HG02885 (cell line): ENCODE measurements at regions not wholly inside any gene's neighbourhood (a gene's known extent, or its start where the extent isn't known, plus 50 kb on each side); places are given as distances from the start of the nearest gene placed in this dataset.

ENCODE experiments used
- ATAC-seq: cut with Tn5 transposase; IDR thresholded peaks from one replicate; pipeline ENCODE4 v1.9.1; 2021; ENCODE audit warnings: mild to moderate bottlenecking; ENCODE audit not compliant: unreplicated experiment, poor library complexity

- ATAC-seq: no peak
Measured at GRCh38 chr10:113399065-113399464, 153.8 kb upstream of the HABP2 start.

DNA sequence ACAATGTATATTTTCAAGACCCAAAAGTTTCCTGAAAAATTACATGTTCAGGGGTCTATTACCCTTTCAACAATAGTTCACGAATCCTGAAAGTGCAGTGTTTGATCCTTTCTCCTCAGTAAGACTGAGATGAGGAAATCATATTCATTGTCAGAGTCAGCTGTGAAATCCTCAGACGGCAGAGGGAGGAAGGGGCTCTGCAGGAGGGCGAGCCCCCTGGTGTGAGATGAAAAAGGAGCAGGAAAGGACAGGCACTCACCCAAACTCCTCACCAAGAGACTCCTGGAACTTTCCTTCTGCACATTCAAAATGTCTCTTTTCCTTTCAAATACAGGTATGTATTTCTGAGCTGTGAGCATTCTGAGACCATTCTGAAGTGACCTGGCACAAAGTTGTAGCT lies 150.3 kb upstream of the HABP2 start:
- no peak for ATAC-seq

DNA sequence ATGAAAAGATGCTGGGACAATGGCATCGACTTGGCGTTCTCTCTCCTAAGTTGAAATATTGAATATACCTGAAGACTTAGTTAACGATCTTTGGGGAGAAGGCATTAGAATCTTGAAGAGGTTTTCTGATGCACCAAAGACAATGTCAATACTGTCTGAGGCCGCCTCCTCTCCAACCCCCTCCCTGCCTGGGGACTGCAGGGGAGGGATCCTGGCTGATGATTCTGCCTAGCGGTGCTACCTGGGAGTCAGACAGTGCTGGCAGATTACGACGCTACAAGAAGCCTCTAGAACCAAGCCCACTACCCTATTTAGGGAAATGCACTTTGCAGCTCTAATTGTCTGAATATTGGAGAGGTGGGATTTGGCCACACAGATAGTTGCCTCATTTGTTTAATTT lies 145.6 kb upstream of the HABP2 start:
- ATAC-seq: no peak

DNA sequence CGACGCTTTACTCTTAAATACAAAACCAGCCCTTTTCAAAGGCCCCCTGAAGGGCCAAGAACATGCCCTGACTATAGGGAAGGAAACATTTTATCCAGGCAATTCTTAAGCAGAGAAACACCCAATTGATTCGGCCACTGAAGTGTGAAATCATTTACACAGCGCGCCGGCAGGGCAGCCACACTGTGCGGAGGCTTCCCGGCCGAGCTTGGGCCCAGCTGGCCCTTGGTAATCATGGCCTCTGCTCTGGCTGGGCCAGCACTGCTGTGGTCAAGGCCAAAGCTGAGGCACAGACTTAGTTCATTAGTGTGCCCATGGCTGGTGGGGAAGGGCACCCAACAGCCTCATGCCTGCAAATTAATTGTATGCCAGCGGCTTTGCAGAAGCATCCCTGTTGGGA lies 143.7 kb upstream of the HABP2 start:
- ATAC-seq: no peak

DNA sequence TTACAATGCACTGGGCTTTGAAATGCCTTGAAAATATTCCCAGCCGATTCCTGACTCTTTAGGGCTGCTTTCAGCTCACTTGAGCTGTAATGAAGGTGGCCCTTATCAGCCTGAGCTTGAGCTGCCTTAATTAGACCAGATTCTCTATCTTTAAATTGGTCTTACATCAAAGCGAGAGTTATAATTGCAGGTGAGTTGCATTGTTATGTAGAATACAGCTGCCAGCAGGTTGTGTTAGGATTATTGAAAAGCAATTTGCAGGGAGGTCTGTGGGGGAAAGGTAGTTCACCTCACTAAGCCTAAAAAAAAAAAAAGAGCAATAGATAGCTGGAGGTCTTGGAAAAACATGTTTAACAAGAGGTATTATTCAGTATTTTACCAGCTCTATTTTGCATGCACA lies 142.2 kb upstream of the HABP2 start:
- no peak for ATAC-seq

GRCh38 chr10:113411456-113411855 lies 141.4 kb upstream of the HABP2 start:
- ATAC-seq: no peak

DNA sequence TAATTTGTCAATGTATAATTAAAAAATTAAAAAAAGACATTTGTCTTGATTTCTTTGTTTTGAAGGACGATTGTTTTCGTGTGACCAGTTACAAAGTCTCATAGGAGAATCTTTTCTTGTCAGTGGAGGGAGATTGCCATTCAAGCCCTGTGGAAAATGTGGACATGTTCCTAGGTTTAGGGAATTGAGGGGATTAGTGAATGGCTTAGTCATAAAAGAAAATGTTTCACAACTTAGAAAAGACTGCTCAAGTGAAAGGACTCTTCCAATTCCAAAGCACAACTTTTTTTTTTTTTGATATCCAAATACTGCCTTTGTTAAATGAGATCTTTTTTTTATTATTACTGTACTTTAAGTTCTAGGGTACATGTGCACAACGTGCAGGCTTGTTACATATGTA lies 140.7 kb upstream of the HABP2 start:
- no peak for ATAC-seq

- ATAC-seq: no peak
Measured at GRCh38 chr10:113414543-113414942, 138.3 kb upstream of the HABP2 start.

GRCh38 chr10:113415246-113415645 lies 137.6 kb upstream of the HABP2 start:
- no peak for ATAC-seq

DNA sequence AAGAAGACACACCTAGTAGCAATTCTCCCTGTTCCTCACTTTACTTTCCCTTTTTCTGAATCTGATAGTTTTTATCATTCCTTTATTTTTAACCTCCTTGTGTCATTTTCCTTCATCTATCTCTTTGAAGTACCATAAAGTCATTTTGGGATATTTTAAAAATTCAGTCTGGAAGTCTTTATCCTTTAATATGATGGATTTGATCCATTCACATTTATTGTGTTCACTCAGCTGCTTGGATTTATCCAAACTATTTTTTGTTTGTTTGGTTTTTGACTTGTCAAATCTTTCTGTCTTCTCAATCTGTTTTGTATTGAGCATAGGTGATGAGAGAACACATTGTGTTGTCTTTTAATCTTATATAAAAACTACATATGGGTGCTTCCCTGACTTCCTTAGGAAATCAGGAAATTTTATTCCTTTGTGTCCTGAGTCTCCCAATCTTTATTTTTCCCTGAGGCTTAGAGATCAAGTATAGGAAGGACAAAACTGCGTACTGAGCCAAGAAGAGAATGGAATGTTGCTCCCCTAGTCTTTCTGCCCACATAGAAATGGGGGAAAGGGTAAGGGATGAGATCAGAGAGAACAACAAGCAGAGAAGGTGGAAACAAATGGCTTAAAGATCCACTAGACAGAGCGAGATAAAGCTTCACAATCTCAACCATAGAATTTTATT lies 132.7 kb upstream of the HABP2 start:
- no peak for ATAC-seq

DNA sequence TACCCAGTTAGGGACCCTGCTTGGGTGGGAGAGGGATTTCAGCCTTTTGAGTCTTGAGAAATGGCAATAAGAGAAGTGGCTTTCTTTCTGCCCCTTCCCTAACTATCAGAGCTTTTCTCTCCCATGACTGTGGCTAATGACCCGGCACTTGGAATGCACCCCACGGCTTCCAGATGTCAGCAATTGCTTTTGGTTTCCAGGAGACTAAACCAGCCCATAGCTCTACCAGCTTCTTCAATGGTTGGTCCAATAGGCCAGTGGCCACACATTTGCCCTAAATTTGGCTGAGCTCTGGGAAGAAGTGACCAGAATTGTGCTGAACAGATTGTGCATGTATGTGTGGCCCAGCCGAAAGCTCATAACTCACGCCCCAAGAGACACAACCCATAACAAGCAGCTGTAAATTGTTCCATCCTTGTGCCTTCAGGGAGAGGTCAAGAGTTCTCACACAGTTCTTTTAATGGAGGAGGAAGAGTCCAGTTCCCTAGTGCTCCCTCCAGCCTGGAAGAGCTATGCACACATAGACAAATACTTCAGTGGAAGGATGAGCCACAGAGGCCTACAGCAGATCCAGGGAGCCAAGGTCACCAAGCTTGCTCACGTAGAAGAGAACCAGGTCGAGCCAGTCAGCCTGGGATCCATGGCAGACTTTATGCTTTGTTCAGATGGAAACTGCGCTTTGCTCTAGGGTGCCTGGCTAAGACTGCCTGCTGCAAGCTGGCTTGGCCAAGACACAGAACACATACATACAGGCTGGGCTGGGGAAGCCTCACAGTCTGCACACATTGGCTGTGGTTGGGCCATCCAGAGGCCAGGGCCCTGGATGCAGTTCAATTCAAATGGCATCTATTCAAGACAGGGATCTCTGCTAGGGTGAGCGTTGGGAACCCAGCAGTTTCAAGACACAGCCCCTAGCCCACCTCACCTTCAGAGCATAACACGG lies 131.8 kb upstream of the HABP2 start:
- ATAC-seq: no peak

- no peak for ATAC-seq
Measured at GRCh38 chr10:113422371-113422770, 130.5 kb upstream of the HABP2 start.

- no peak for ATAC-seq
Measured at GRCh38 chr10:113423981-113424721, 128.7 kb upstream of the HABP2 start.

DNA sequence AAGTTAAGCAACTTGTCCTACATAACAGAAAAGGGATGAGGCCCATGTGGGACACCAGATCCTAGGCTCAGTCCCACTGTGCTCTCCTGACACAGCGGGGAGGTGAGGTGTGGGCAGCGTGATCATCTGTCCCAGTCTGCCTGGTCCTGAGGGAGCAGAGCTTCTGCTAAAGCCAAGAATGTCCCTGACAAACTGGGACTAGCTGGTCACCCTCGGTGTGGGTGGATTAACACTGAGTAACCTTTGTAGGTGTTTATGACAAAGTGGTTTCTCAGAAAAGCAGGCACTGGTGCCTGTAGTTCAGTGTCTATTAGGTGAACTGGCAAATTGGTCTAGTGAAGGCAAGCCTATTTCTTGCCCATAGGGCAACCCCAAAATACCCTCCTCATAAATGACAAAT lies 127.8 kb upstream of the HABP2 start:
- no peak for ATAC-seq

DNA sequence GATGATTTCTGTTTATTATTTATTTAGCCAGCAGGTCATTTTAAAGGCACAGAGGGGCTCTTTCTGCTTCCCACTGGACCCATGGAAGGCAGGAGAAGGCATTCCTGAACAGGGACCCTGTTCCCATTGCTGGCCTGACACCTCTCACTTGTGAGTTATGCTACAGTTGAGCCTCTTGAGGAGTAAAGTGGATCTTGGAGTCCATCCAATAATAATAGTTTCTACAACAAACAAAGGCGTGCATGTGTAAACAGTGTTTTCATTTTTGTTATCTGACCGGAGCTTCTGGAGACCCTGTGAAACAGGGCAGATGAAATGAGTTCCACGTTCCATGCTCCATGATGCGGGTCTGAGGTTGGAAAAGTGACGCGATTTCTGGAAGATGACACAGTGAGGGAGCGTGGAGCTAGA lies 127.3 kb upstream of the HABP2 start:
- no peak for ATAC-seq

DNA sequence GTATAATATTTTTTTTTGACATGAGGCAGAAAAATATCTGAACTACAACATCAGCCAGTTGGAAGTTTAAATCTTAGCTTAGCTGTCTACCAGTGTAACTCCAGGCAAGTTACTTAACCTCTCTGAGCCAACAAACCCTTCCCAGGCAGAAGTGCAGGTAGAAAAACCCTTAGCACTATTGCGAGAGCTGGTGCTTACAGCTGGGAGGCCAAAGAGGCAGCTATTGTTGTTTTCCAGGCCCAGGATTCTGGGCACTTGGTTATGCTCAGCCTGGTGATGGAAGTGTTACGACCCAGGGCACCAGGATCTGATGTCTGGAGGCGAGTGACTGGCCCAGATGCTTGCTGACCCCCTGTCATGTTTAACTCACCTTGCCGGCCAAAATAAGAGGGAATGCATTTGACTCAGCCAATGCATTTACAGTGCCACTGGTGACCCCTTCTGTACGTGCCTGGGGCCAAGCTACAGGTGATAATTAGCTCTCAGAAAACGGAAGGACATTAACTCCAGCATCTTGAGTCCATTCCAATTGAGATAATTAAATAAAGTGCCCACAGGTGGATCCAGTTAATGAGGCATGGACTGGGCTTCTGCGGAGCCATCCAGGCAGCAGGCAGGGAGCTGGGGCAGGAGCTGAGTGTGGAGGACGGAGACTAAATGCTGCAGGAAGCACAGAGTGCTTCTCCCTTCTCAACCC lies 126.5 kb upstream of the HABP2 start:
- no peak for ATAC-seq

DNA sequence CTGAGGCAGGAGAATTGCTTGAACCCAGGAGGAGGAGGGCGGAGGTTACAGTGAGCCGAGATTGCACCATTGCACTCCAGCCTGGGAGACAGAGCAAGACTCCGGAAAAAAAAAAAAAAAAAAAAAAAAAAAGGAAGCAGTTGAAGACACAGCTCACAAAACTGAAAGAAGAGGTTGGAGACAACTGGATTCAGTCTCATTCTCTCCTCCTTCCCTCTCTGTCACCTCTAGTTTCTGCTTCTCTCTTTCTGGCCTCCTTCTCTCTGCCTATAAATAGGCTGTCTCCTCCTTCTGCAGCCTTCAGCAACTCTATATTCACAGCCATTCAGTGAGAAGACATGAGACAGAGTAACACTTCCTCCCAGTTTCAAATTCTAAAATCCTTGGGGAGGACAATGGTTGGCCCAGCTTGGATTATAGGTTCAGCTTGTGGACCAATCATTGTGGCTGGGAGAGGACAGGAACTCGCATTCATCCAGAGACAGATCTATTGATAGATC lies 125.6 kb upstream of the HABP2 start:
- no peak for ATAC-seq

DNA sequence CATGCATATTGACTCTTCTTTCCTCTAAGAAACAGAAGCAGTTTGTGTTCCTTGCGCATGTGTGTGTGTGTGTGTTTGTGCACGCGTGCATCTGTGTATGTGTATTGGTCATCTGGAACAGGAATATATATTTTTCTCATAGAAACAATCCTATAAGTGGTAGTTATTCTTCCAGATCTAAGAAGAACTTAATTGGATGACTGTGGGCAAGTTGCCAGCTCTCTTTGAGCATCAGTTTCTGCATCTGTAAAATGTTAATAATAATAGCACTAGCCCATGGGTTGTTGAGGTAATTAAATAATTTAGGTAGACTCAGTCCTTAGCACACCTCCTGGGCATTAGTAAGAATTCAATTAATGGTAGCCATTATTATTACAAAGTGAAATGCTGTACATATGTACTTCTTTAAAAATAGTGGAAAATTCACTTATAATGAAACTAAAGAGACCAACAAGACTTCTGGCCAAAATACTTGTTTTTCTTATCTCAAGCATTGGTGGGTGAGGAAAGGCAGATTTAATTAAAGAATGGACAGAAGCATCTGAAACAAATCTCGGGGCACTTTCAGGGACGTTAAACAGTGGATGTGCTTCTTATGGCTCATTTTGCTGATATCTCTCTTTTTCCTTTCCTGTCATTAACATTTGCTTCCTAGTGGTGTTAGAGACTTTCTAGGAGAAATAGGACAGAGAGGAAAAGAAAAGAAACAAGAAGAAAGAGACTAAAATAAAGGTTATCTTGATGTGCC lies 124.9 kb upstream of the HABP2 start:
- no peak for ATAC-seq

DNA sequence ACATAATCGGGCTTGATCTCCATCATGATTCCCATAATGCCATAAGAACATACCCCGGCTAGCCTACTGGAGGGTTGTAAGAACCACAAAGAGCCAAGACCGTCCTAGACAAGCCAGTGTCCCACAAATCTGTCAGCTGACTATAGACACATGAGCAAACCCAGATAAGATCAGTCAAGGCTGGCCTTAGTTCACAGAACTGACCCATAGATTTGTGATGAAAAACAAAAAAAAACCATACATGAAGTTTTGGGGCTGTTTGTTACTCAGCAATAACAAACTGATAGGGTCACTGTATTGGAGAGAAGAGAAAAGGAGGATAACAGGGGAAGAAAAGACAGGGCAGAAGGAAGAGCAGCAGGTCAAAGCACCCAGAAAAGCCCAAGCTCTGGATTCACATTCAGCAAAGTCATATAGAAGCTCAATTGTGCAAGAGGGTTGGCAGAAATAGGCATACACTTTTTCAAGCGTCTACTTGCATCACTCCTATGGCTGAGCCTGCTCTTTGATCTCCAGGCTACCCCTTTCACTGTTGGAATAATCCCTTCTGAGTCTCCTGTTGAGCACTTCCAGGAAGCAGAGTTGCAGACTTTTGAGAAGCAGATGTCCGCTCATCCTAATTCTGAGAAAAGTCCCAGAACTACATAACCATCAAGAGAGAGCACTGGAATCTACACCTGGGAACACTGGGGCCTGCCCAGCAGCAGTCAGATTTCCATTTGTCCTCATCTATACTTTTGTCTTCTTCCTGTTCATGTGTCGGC lies 122.0 kb upstream of the HABP2 start:
- no peak for ATAC-seq
